ENCODE measurements at regions not wholly inside any gene's neighbourhood (a gene's known extent, or its start where the extent isn't known, plus 50 kb on each side); places are given as distances from the start of the nearest gene placed in this dataset.

DNA sequence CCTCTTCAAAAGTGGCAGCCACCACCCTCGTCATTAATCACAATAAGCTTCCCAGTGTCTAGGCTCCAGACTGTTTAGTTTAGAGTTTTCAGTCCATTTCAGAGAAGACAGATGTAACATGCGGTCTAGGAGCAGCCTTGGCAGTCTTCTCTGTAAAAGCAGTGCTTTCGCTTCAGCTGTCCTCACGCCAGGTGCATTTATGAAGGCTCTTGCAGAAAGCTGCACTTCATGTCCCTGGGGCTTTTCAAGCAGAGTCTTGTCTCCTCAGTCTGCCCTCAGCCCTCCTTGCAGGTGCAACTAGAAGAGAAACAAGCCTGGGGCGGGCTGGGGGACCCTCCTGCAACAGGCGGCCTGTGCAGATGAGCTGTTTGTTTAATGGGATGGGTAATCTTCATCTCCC is 281.9 kb downstream of the DRD1 start:
- TF ChIP-seq, protein P1, sequence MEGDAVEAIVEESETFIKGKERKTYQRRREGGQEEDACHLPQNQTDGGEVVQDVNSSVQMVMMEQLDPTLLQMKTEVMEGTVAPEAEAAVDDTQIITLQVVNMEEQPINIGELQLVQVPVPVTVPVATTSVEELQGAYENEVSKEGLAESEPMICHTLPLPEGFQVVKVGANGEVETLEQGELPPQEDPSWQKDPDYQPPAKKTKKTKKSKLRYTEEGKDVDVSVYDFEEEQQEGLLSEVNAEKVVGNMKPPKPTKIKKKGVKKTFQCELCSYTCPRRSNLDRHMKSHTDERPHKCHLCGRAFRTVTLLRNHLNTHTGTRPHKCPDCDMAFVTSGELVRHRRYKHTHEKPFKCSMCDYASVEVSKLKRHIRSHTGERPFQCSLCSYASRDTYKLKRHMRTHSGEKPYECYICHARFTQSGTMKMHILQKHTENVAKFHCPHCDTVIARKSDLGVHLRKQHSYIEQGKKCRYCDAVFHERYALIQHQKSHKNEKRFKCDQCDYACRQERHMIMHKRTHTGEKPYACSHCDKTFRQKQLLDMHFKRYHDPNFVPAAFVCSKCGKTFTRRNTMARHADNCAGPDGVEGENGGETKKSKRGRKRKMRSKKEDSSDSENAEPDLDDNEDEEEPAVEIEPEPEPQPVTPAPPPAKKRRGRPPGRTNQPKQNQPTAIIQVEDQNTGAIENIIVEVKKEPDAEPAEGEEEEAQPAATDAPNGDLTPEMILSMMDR (IDR thresholded peaks at IDR 0.05) = no peak
- no peak for TF ChIP-seq POLR2A (IDR thresholded peaks at IDR 0.05)

All from Peyer's patch (tissue), 4 donors.